Fibroblast of pulmonary artery (primary cell): ENCODE measurements at regions not wholly inside any gene's neighbourhood (a gene's known extent, or its start where the extent isn't known, plus 50 kb on each side); places are given as distances from the start of the nearest gene placed in this dataset.

ENCODE experiments used
- DNase-seq: peaks from one replicate; pipeline ENCODE4 v3.0.0-alpha.2; 2010; ENCODE audit warnings: low read depth
- H3K4me3 ChIP-seq: replicated peaks from 2 replicates; pipeline ENCODE4 v1.5.1; 2011; ENCODE audit warnings: low read depth, mild to moderate bottlenecking, control low read depth, low read length, moderate library complexity
- CTCF ChIP-seq: IDR thresholded peaks from 2 replicates; pipeline ENCODE4 v1.5.1; 2011; ENCODE audit warnings: mild to moderate bottlenecking, control low read depth, low read length, inconsistent platforms; ENCODE audit errors: missing control alignments

DNA sequence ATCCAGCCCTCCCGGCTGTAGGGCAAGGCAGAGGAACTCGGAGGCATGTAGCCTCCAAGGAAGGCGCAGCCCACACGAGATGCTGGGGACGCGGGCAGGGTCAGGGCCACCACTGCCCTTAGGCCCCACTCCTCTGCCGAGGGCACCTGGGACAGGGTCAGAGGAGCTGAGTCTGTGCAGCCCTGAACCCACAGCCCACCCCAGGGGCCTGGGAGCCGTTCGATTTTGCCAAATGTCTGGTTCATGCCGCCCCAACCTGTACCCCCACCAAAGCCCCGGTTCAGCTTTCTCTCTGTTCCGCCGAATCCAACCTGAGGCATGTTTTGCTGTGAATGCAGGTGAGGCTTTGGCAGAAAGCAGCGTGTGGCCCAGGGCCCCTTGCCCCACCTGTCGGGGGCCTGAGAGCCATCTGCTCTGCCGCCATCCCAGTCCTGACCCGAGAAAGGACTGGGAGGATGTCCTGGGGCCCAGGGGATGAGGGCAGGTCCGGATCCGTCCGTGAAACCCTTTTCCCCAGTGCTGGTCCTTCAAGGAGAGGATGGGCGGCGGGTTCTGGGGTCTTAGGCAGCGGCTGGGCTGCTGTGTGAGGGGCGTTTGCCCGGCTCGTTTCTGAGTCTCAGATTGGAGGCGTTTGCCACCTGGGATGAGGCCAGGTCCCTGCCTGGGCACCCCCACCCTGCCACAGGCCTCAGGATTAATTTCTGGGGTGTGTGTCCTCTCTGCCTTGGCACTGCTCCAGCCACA lies 79.3 kb upstream of the GATA5 start:
- no peak for DNase-seq

GRCh38 chr20:62555642-62556420 lies 80.0 kb upstream of the GATA5 start:
- no peak for DNase-seq
- no peak for TF ChIP-seq CTCF
- no peak overlapping the region for H3K4me3 ChIP-seq

More for the DNA sequence above, 79.3 kb upstream of the GATA5 start:
- H3K4me3 ChIP-seq = no peak overlapping the region
- no peak for TF ChIP-seq CTCF

DNA sequence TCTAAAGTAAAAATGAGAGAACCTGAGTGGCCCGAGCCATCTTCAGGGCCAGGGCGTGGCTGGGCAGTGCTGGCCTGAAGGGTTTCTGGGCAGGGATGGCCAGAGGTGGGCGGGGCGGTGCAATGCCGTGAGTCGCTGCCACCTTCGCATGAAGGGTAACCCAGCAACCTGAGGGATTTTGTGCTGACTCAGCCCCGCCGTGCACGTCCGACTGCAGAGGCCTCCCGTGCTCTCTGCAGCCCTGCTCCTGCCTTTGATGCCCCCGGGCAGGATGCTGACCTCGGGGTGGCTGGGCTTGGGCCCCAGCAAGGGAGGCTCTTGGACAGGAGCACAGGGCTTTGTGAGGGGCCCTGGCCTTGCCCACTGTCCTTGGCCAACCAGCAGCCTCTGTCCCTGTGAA lies 81.7 kb upstream of the GATA5 start:
- DNase-seq = no peak
- no peak overlapping the region for H3K4me3 ChIP-seq
- TF ChIP-seq CTCF = no peak

DNA sequence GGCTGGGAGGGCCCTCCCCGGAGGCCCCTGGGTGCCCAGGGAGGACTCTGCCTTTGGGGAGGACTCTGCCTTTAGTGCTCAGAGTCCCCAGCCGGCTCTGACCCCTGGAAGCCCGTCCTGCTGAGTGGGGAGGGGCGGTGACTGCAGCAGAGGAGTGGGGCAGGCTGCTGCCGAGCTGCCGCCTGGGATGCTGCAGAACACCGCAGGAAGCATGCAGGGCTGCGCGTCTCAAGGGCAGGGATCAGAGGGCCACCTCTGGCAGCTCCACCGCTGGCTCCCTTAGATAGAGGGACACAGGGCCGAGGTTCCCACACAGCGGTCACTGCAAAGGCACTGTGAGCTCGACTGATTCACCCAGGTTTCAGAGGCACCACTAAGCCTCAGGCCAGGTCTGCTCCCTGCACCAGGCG lies 82.2 kb upstream of the GATA5 start:
- no peak overlapping the region for H3K4me3 ChIP-seq
- no peak for TF ChIP-seq CTCF
- no peak for DNase-seq

GRCh38 chr20:62558779-62559178 lies 83.0 kb upstream of the GATA5 start:
- no peak for TF ChIP-seq CTCF
- no peak for DNase-seq
- H3K4me3 ChIP-seq = no peak overlapping the region

DNA sequence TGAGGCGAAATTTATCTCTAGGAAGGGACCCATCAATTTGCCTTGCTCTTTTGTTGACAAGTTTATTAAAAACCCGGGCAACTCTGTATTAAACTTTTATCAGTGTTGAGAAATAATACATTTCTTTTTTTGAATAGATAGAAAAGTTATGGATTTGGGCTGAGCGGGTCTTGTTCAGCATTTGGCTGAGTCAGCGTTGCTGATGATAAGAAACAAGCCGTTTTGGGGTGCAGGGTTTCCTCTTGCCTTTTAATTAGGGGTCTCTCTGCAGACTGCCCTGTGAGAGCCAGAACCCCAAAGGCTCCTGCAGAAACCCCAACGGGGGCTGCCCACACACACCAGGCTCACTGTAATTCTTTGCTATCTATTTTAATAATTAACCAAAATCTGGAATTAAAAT lies 82.1 kb upstream of the SLCO4A1 start:
- TF ChIP-seq CTCF = no peak

More for the DNA sequence above, 82.1 kb upstream of the SLCO4A1 start:
- no peak overlapping the region for H3K4me3 ChIP-seq
- no peak for DNase-seq
